ENCODE measurements at regions not wholly inside any gene's neighbourhood (a gene's known extent, or its start where the extent isn't known, plus 50 kb on each side); places are given as distances from the start of the nearest gene placed in this dataset.

GRCh38 chr12:43094886-43095575 is 457.0 kb downstream of the ADAMTS20 start:
- Histone ChIP-seq H3K27ac (no peak overlapping the region), H3K4me1 (no peaks in the 10 kb centered on the region), H3K9me3 (no peaks in the 10 kb centered on the region), H3K27me3 (no peaks in the 10 kb centered on the region), H3K36me3 (no peaks in the 10 kb centered on the region), H3K4me3 (no peak overlapping the region)
- TF ChIP-seq CTCF (IDR thresholded peaks at IDR 0.05) (no peak), POLR2AphosphoS5 (IDR thresholded peaks at IDR 0.05) (no peak), EP300 (IDR thresholded peaks at IDR 0.05) (no peak), POLR2A (IDR thresholded peaks at IDR 0.05) (no peak)
- WGBS, 2 donors (ENCODE audit: low coverage in 1 of 2): 25 to 62% methylated on average over 1 to 2 of the region's 2 CpGs
- ATAC-seq: no peak

GRCh38 chr12:43090981-43091380 is 461.0 kb downstream of the ADAMTS20 start:
- no peaks in the 10 kb centered on the region for H3K27me3 ChIP-seq
- no peak for ATAC-seq
- peaks cover 0 to 10% (median 0%) of the 10 kb centered on the region in 3 donors for H3K9me3 ChIP-seq
- H3K27ac ChIP-seq: no peak overlapping the region
- TF ChIP-seq POLR2A (IDR thresholded peaks at IDR 0.05): no peak
- TF ChIP-seq CTCF (IDR thresholded peaks at IDR 0.05): no peak
- no peak for TF ChIP-seq POLR2AphosphoS5 (IDR thresholded peaks at IDR 0.05)
- TF ChIP-seq EP300 (IDR thresholded peaks at IDR 0.05): no peak
- H3K4me3 ChIP-seq: no peak overlapping the region
- no peaks in the 10 kb centered on the region for H3K36me3 ChIP-seq
- H3K4me1 ChIP-seq: no peaks in the 10 kb centered on the region
- WGBS, 2 donors (ENCODE audit: low coverage in 1 of 2): 97 to 100% methylated on average over 2 of the region's 2 CpGs

- WGBS, 2 donors (ENCODE audit: low coverage in 1 of 2): 81 to 88% methylated on average over 3 of the region's 3 CpGs
- Histone ChIP-seq H3K27me3 (no peaks in the 10 kb centered on the region), H3K4me1 (no peaks in the 10 kb centered on the region), H3K4me3 (no peak overlapping the region), H3K27ac (no peak overlapping the region), H3K9me3 (peaks cover 0 to 10% (median 0%) of the 10 kb centered on the region in 3 donors), H3K36me3 (no peaks in the 10 kb centered on the region)
- TF ChIP-seq CTCF (IDR thresholded peaks at IDR 0.05): no peak
- no peak for TF ChIP-seq POLR2AphosphoS5 (IDR thresholded peaks at IDR 0.05)
- no peak for TF ChIP-seq EP300 (IDR thresholded peaks at IDR 0.05)
- TF ChIP-seq POLR2A (IDR thresholded peaks at IDR 0.05): no peak
- no peak for ATAC-seq
Observed at GRCh38 chr12:43087195-43088091, 464.6 kb downstream of the ADAMTS20 start.

GRCh38 chr12:43079476-43079875 is 472.5 kb downstream of the ADAMTS20 start:
- no peak for ATAC-seq
- Histone ChIP-seq H3K9me3 (no peaks in the 10 kb centered on the region), H3K27ac (no peak overlapping the region), H3K36me3 (no peaks in the 10 kb centered on the region), H3K4me1 (no peaks in the 10 kb centered on the region), H3K4me3 (no peak overlapping the region), H3K27me3 (no peaks in the 10 kb centered on the region)
- TF ChIP-seq POLR2AphosphoS5 (IDR thresholded peaks at IDR 0.05) (no peak), CTCF (IDR thresholded peaks at IDR 0.05) (no peak), POLR2A (IDR thresholded peaks at IDR 0.05) (no peak), EP300 (IDR thresholded peaks at IDR 0.05) (no peak)
